ENCODE measurements at regions not wholly inside any gene's neighbourhood (a gene's known extent, or its start where the extent isn't known, plus 50 kb on each side); places are given as distances from the start of the nearest gene placed in this dataset.

DNA sequence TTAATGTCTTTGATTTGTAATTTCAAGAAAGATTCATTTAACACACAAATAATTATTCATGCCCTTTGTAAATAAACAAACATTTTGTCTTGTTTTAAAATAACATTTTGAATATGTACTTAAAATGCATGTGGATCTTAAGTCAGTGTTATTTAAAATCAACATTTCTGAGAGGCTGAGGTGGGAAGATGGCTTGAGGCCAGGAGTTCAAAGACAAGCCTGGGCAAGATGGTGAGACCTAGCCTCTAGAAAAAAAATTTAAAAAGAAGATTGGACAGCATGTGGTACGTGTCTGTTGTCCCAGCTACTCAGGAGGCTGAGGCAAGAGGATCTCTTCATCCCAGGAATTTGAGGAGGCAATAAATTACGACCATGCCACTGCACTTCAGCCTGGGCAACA is 1268.2 kb downstream of the SLITRK1 start:
- no peak for DNase-seq (ENCODE audit: low read depth)
- no peak for TF ChIP-seq CTCF (conservative IDR thresholded peaks at IDR 0.05; ENCODE audit: low read length)
- H3K4me3 ChIP-seq (ENCODE audit: low read length), result no peak overlapping the region

DNA sequence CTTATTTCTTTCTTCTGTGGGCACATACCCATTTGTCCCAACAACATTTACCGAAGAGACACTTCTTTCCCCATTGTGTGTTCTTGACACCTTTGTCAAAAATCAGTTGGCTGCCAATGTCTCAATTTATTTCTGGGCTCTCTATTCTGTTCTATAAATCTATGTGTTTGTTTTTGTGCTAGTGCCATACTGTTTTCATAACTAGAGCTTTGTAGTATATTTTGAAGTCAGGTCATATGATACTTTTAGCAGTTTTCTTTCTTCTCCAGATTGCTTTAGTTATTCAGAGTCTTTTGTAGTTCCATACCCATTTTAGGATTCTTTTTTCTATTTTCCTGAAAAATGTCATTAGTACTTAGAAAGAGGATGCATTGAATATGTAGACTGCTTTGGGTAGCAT is 1276.3 kb downstream of the SLITRK1 start:
- H3K4me3 ChIP-seq (ENCODE audit: low read length), result no peak overlapping the region
- no peak for TF ChIP-seq CTCF (conservative IDR thresholded peaks at IDR 0.05; ENCODE audit: low read length)

DNA sequence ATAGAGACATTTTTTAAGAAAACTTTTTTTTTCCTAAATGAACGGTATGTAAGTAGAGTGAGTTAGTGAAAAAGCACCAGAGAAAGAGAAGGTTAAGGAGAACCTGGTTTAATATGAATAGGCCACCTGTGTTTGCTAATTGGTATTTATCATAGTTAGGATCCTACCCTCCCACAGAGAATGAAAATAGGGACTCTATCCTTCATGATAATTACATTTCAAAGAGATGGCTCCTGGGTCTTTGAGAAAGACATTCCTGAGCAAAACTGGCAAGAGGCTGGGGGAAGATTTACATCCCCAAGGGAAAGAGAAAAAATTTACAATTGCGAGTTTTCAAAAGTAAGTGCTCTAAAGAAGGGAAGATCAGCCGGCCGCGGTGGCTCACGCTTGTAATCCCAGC is 1284.5 kb downstream of the SLITRK1 start:
- no peak for DNase-seq (ENCODE audit: low read depth)
- TF ChIP-seq CTCF (conservative IDR thresholded peaks at IDR 0.05; ENCODE audit: low read length), result no peak
- H3K4me3 ChIP-seq (ENCODE audit: low read length), result no peak overlapping the region

More for the DNA sequence above, 1276.3 kb downstream of the SLITRK1 start:
- DNase-seq (ENCODE audit: low read depth), result no peak

DNA sequence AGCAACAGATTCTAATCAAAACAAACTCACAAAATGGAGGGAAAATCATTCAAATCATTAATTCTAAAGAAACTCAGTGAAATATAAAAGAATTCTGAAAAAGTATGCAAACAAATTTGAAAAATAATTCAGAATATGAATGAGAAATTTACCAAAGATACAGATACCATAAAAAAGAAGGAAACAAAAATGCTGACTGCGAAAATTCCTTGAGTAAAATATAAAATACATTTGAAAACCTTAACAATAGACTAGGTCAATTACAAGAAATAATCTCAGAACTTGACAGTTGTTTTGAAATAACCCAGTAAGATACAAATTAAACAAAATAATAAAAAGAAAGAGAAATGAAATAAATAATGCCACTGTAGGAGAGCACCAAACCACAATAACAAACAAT is 1289.0 kb downstream of the SLITRK1 start:
- DNase-seq (ENCODE audit: low read depth), result no peak
- no peak for TF ChIP-seq CTCF (conservative IDR thresholded peaks at IDR 0.05; ENCODE audit: low read length)
- no peak overlapping the region for H3K4me3 ChIP-seq (ENCODE audit: low read length)

DNA sequence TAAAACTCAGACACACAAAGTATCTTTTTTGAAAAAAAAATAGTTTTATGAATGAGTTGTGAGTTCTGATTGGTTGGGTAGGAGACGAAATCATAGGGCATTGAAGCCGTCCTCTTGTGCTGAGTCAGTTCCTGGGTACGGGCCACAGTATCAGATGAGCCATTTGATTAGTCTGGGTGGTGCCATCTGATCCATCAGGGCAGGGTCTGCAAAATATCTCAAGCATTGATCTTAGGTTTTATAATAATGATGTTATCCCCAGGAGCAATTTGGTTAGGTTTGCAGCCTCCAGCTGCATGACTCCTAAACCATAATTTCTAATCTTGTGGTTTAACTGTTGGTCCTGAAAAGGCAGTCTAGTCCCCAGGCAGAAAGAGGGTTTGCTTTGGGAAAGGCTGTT is 1310.6 kb downstream of the SLITRK1 start:
- DNase-seq (ENCODE audit: low read depth), result no peak
- H3K4me3 ChIP-seq (ENCODE audit: low read length), result no peak overlapping the region
- no peak for TF ChIP-seq CTCF (conservative IDR thresholded peaks at IDR 0.05; ENCODE audit: low read length)

- no peak for TF ChIP-seq CTCF (conservative IDR thresholded peaks at IDR 0.05; ENCODE audit: low read length)
- no peak overlapping the region for H3K4me3 ChIP-seq (ENCODE audit: low read length)
- no peak for DNase-seq (ENCODE audit: low read depth)
Observed at GRCh38 chr13:82569581-82569980, 1312.7 kb downstream of the SLITRK1 start.

DNA sequence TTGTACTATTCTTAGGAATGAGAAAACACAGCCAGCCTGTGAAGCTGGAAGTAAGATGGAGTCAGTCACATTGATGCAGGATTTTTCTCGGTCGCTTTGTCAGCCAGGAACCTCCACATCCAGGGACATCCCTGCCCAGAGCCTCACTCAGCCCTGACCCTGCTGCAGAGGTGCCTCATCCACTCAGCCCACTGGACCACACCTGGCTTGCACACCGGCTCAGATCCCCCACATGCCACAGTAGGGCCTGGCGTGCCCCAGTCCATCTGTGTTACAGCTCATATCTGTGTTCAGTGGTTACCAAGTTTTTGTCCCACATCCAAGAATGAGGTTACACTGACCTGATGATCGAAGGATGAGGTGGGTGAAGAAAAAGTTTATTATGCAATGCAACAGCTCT is 1315.4 kb downstream of the SLITRK1 start:
- TF ChIP-seq CTCF (conservative IDR thresholded peaks at IDR 0.05; ENCODE audit: low read length), result no peak
- no peak overlapping the region for H3K4me3 ChIP-seq (ENCODE audit: low read length)
- DNase-seq (ENCODE audit: low read depth), result no peak

All from AG10803 (cell line).